ENCODE measurements at regions not wholly inside any gene's neighbourhood (a gene's known extent, or its start where the extent isn't known, plus 50 kb on each side); places are given as distances from the start of the nearest gene placed in this dataset.
A peak's percentile ranks its signal among the peaks of the same experiment; 100 is the strongest.

DNA sequence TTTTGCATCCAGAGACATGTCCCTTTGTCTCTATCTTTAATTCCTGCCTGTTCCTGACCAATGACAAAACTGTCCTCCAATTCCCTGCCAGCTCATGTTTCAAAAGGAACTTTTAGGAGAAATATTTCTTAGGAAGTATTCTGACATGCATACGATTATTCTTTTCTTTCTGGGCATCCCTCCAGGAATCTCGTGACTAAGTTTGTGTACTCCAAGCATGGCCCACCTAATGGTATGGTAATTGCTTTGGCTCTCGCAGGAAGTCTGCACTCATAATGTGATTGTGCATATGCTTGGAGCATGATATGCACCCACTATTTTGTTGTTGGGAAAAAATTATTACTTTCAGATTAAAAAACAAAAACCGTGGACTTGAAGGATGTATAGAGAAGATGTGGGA lies 256.4 kb downstream of the PRDM2 start:
- TF ChIP-seq, protein P1, sequence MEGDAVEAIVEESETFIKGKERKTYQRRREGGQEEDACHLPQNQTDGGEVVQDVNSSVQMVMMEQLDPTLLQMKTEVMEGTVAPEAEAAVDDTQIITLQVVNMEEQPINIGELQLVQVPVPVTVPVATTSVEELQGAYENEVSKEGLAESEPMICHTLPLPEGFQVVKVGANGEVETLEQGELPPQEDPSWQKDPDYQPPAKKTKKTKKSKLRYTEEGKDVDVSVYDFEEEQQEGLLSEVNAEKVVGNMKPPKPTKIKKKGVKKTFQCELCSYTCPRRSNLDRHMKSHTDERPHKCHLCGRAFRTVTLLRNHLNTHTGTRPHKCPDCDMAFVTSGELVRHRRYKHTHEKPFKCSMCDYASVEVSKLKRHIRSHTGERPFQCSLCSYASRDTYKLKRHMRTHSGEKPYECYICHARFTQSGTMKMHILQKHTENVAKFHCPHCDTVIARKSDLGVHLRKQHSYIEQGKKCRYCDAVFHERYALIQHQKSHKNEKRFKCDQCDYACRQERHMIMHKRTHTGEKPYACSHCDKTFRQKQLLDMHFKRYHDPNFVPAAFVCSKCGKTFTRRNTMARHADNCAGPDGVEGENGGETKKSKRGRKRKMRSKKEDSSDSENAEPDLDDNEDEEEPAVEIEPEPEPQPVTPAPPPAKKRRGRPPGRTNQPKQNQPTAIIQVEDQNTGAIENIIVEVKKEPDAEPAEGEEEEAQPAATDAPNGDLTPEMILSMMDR (IDR thresholded peaks at IDR 0.05; ENCODE audit: unreplicated experiment): no peak
- H3K9me3 Mint-ChIP-seq (ENCODE audit: unreplicated experiment): no peaks in the 10 kb centered on the region
- intact Hi-C loops (cut with micrococcal nuclease): no loop called here
- ChIA-PET POLR2A (interaction anchor here (0.9 kb wide), 1 partner anchor 29 kb away, joined by 4 read pairs; no protein-coding TSS in a partner anchor), CTCF (interaction anchor here (0.7 to 1.6 kb wide), 2 partner anchors 9 to 853 kb away, joined by 3 to 4 read pairs; no protein-coding TSS in a partner anchor)
- peak overlapping the region; percentile 24 for H3K27ac Mint-ChIP-seq (ENCODE audit: low read depth, unreplicated experiment)
- no peaks in the 10 kb centered on the region for H3K27me3 Mint-ChIP-seq (ENCODE audit: insufficient read depth, unreplicated experiment)
- peak; percentile 73 for DNase-seq (ENCODE audit: unreplicated experiment)
- H3K4me3 Mint-ChIP-seq (ENCODE audit: unreplicated experiment): no peak overlapping the region
- H3K4me1 Mint-ChIP-seq (ENCODE audit: insufficient read depth, unreplicated experiment): peaks cover 25% of the 10 kb centered on the region
- no peaks in the 10 kb centered on the region for H3K36me3 Mint-ChIP-seq (ENCODE audit: insufficient read depth, unreplicated experiment)
- no TSS peak for BruUV-seq (replicated peaks)

DNA sequence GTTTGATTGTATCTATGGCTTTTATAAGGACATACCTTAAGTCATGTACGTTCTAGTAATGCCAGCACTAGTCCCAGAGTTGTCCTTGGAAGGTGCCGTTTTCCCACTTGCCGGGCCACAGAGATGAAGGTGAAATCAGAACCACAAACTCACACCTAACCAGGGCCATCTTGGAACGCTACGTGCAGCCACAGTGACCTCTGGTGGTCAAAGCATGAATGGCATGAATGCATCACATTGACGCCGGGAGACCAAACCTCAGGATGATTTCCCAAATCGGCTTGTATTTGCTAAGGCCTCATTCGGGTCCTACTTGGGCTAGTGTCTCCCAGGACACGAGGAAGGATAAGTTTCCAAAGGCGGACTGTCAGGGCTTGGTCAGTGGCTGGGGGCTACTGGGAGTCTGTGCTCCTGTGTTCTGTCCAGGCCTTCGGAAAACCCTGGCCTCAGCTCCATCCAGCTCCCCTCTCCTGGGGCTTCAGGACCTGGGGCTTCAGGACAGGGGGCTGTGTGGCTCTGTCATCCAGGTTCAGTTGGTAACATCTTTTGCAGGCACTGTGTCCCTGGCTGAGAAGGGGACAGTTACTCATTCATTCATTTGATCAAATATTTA lies 260.5 kb downstream of the PRDM2 start:
- CTCF ChIA-PET: interaction anchor here (0.6 to 2.8 kb wide), 10 partner anchors 11 to 1740 kb away, joined by 3 to 14 read pairs (median 3); no protein-coding TSS in a partner anchor
- H3K27ac Mint-ChIP-seq (ENCODE audit: low read depth, unreplicated experiment): no peak overlapping the region
- H3K4me3 Mint-ChIP-seq (ENCODE audit: unreplicated experiment): no peak overlapping the region
- peak; percentile 79 for DNase-seq (ENCODE audit: unreplicated experiment)
- intact Hi-C loops (cut with micrococcal nuclease): loop anchor here (1.0 to 5.0 kb wide), 6 partner anchors 30 to 603 kb away; no protein-coding TSS in a partner anchor
- BruUV-seq (replicated peaks): no TSS peak
- TF ChIP-seq, protein P1 (IDR thresholded peaks at IDR 0.05; ENCODE audit: unreplicated experiment): peak; percentile 93
- no peaks in the 10 kb centered on the region for H3K9me3 Mint-ChIP-seq (ENCODE audit: unreplicated experiment)
- H3K36me3 Mint-ChIP-seq (ENCODE audit: insufficient read depth, unreplicated experiment): no peaks in the 10 kb centered on the region
- no peaks in the 10 kb centered on the region for H3K27me3 Mint-ChIP-seq (ENCODE audit: insufficient read depth, unreplicated experiment)
- peaks cover 14% of the 10 kb centered on the region for H3K4me1 Mint-ChIP-seq (ENCODE audit: insufficient read depth, unreplicated experiment)
- POLR2A ChIA-PET: interaction anchor here (0.7 to 1.2 kb wide), 3 partner anchors 12 to 132 kb away, joined by 3 read pairs; no protein-coding TSS in a partner anchor

DNA sequence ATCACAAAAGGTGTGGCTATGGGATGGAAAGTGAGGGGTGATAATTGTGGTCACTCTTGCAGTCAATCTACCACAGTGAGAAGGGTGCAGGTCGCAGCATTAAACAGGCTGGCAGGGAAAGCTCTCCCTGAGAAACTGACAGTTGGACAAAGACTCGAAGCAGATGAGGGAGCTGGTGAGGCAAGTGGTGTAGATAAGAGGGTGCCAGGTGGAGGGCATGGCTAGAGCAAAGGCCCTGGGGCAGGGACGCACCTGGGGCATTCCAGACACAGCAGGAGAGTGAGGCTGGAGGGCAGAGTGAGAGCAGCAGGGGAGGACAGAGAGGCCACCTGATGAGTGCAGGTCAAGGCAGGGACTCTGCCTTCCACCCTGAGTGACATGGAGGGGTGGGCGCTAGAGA lies 264.8 kb downstream of the PRDM2 start:
- ChIA-PET POLR2A (interaction anchor here (1.3 kb wide), 1 partner anchor 149 kb away, joined by 5 read pairs; no protein-coding TSS in a partner anchor), CTCF (interaction anchor here (0.6 to 3.9 kb wide), 17 partner anchors 8 to 1119 kb away, joined by 3 to 18 read pairs (median 5); no protein-coding TSS in a partner anchor)
- BruUV-seq (replicated peaks): no TSS peak
- H3K4me1 Mint-ChIP-seq (ENCODE audit: insufficient read depth, unreplicated experiment): peaks cover 9% of the 10 kb centered on the region
- TF ChIP-seq, protein P1 (IDR thresholded peaks at IDR 0.05; ENCODE audit: unreplicated experiment): no peak
- no peaks in the 10 kb centered on the region for H3K27me3 Mint-ChIP-seq (ENCODE audit: insufficient read depth, unreplicated experiment)
- no peaks in the 10 kb centered on the region for H3K9me3 Mint-ChIP-seq (ENCODE audit: unreplicated experiment)
- no peaks in the 10 kb centered on the region for H3K36me3 Mint-ChIP-seq (ENCODE audit: insufficient read depth, unreplicated experiment)
- H3K4me3 Mint-ChIP-seq (ENCODE audit: unreplicated experiment): no peak overlapping the region
- H3K27ac Mint-ChIP-seq (ENCODE audit: low read depth, unreplicated experiment): no peak overlapping the region
- intact Hi-C loops (cut with micrococcal nuclease): loop anchor here (5.0 kb wide), 7 partner anchors 133 to 1138 kb away; no protein-coding TSS in a partner anchor
- DNase-seq (ENCODE audit: unreplicated experiment): no peak

DNA sequence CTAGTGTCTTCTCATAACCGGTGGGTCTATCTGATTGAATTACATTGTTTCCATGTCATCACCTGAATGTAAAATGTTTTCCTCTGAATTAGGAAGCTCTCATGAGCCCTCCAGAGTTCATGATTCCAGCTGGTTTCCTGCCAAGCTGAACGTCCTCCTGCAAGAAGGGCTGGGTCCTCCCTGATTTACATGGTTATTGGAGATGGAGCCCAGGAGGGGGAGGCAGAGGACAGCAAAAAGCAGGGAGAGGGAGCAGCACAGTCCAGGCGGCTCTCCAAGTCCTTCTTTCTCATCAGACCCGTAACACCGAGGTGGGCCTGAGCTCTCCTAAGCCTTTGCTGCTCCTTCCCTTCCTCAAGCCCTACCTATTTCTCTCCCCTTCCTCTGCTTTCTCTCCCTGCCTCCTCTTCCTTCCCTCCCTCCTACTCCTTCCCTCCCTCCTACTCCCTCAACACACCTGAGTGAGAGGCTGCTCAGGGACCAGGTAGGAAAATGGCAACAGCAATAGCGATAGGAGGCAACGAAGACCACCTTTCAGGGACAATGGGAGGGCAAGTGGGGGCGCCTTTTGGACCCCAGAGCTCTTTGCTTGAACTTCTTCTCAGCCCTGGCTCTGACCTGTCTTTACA lies 265.9 kb downstream of the PRDM2 start:
- ChIA-PET POLR2A (interaction anchor here (0.6 to 1.3 kb wide), 5 partner anchors 16 to 782 kb away, joined by 3 to 5 read pairs (median 3); no protein-coding TSS in a partner anchor), CTCF (interaction anchor here (0.5 to 2.0 kb wide), 43 partner anchors 8 to 1135 kb away, joined by 3 to 12 read pairs (median 4); no protein-coding TSS in a partner anchor)
- Mint-ChIP-seq H3K27me3 (ENCODE audit: insufficient read depth, unreplicated experiment) (no peaks in the 10 kb centered on the region), H3K9me3 (ENCODE audit: unreplicated experiment) (peaks cover 3% of the 10 kb centered on the region), H3K27ac (ENCODE audit: low read depth, unreplicated experiment) (no peak overlapping the region), H3K4me1 (ENCODE audit: insufficient read depth, unreplicated experiment) (peaks cover 9% of the 10 kb centered on the region), H3K4me3 (ENCODE audit: unreplicated experiment) (no peak overlapping the region), H3K36me3 (ENCODE audit: insufficient read depth, unreplicated experiment) (no peaks in the 10 kb centered on the region)
- intact Hi-C loops (cut with micrococcal nuclease): loop anchor here (1.0 to 5.0 kb wide), 8 partner anchors 131 to 1136 kb away; no protein-coding TSS in a partner anchor
- no TSS peak for BruUV-seq (replicated peaks)
- TF ChIP-seq, protein P1 (IDR thresholded peaks at IDR 0.05; ENCODE audit: unreplicated experiment): peak; percentile 79
- DNase-seq (ENCODE audit: unreplicated experiment): peak; percentile 68

Data from MCF 10A (cell line).